IPS-20b (cell line): ENCODE measurements at regions not wholly inside any gene's neighbourhood (a gene's known extent, or its start where the extent isn't known, plus 50 kb on each side); places are given as distances from the start of the nearest gene placed in this dataset.
"Not testable (repeated sequence)": the region's sequence is repeated elsewhere in the genome, so short reads cannot be mapped to it uniquely, and the experiment has no call there.

Experiments
- H3K27ac ChIP-seq: one replicate; pipeline ENCODE4 v1.5.1; 2013; ENCODE audit warnings: low read length
- H3K27me3 ChIP-seq: 2 replicates; pipeline ENCODE4 v1.6.1; 2013; ENCODE audit warnings: mild to moderate bottlenecking, low read length, inconsistent platforms; ENCODE audit not compliant: insufficient read depth
- H3K36me3 ChIP-seq: 2 replicates; pipeline ENCODE4 v1.6.1; 2013; ENCODE audit warnings: low read depth, mild to moderate bottlenecking, inconsistent platforms, low read length, moderate library complexity; ENCODE audit not compliant: insufficient read depth
- H3K4me1 ChIP-seq: 2 replicates; pipeline ENCODE4 v1.6.1; 2013; ENCODE audit warnings: mild to moderate bottlenecking, control low read depth, inconsistent platforms, low read length, moderate library complexity; ENCODE audit not compliant: insufficient read depth
- H3K4me3 ChIP-seq: 2 replicates; pipeline ENCODE4 v1.5.1; 2013; ENCODE audit warnings: mild to moderate bottlenecking, low read length, inconsistent platforms
- H3K9ac ChIP-seq: 2 replicates; pipeline ENCODE4 v1.6.1; 2013; ENCODE audit warnings: low read depth, mild to moderate bottlenecking, inconsistent platforms, low read length, moderate library complexity
- H3K9me3 ChIP-seq: 2 replicates; pipeline ENCODE4 v1.6.1; 2013; ENCODE audit warnings: mild to moderate bottlenecking, low read depth, low read length, inconsistent platforms; ENCODE audit not compliant: insufficient read depth

DNA sequence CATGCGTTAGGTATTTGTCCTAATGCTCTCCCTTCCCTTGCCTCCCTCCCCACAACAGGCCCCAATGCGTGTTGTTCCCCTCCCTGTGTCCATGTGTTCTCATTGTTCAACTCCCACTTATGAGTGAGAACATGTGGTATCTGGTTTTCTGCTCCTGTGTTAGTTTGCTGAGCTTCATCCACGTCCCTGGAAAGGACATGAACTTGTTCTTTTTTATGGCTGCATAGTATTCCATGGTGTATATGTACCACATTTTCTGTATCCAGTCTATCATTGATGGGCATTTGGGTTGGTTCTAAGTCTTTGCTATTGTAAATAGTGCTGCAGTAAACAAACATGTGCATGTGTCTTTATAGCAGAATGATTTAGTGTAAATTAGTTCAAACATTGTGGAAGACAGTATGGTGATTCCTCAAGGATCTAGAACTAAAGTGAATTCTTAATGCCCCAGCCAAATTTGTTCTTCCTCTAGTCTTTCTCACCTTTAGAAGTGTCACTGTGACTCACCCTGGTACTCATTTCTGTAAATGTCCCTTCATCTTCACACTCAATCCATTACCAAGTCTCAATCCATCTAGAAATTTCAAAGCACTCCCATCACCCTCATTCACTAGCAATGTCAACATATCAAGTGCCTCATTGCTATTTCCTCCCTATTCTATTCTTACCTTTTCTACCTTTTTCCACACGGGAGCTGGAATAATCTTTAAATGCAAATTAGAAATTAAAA lies 123.9 kb downstream of the MREG start:
- H3K27ac ChIP-seq, H3K4me1 ChIP-seq, H3K9me3 ChIP-seq, H3K36me3 ChIP-seq, H3K9ac ChIP-seq, H3K4me3 ChIP-seq, H3K27me3 ChIP-seq: not testable (repeated sequence)

DNA sequence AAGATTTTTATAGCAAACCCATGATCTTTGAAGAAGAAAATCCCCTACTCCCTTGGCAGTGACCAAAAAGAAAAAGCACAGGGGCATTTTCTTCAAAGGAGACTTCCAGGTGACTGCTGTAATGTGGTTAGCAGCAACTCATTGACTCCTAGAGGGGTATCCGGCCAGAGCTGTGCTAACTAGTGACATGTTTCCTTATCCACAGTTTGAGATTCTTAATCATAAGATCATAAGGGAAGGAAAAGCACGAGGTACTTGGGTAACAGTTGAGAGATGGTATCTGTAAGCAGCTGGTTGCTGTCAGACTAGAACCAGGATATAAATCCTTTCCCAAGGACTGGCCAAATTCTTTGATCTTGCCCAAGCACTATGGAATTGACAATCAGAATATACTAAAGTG lies 124.7 kb downstream of the MREG start:
- H3K4me1 ChIP-seq = no peaks in the 10 kb centered on the region
- H3K27me3 ChIP-seq = no peaks in the 10 kb centered on the region
- H3K4me3 ChIP-seq = no peak overlapping the region
- no peak overlapping the region for H3K9ac ChIP-seq
- no peaks in the 10 kb centered on the region for H3K9me3 ChIP-seq
- no peaks in the 10 kb centered on the region for H3K36me3 ChIP-seq
- H3K27ac ChIP-seq = no peak overlapping the region

DNA sequence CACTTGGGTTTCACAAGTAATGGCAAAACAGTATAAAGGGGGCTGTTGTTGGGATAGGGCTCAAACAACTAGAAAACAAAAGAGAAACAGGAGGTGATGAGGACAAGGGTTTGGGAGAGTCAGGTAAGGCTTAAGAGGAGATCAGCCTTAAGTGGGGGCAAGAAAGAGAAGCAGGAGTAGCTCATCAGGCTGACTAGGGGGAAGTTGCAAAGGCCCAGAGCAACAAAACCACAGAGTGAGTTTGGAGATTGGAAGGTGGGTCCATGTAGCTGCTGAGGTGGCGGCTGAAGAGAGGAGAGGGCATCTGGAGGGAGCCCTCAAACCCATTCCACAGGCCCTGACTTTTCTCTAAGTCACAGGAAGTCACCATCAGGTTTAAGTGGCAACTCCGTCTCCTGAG lies 126.0 kb downstream of the MREG start:
- no peak overlapping the region for H3K4me3 ChIP-seq
- H3K27ac ChIP-seq = no peak overlapping the region
- no peaks in the 10 kb centered on the region for H3K36me3 ChIP-seq
- no peaks in the 10 kb centered on the region for H3K9me3 ChIP-seq
- no peaks in the 10 kb centered on the region for H3K27me3 ChIP-seq
- no peaks in the 10 kb centered on the region for H3K4me1 ChIP-seq
- no peak overlapping the region for H3K9ac ChIP-seq

DNA sequence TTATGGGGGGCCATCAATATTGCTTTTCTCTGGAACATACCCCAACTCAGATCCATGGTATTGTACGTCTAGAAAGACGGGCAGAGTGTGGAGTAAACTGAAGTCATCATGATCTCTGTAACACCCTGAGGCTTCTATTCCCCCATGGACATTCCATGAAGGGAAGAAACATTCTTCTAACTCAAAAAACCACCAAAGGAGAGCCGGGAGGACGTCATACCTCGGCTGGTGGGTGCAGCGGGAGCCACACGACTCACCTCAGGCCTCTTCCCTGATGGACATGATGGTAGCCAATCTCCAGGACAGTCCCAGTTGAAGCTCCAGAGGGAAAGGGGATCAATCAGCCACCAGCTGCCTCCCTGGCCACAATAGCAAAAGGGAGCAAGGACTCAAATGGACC lies 127.3 kb downstream of the MREG start:
- H3K27ac ChIP-seq = no peak overlapping the region

DNA sequence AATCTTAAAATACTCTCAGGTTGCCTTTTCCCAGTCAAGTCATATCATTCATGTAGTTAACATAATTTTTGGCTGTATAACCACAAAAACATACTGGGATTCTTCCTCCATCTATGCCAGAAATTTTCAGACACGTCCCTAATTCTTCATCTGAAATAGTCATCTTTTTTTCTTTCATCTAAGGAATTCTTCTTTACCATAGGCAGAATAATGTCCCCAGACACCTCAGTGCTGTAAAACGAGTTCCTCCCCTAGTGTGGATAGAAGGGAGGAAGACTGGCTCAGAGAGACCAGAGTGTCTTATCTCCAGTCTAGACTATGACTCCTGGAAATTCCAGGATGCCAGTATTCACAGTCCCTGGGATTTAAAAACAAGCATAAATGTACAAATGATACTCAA lies 127.8 kb downstream of the MREG start:
- H3K4me1 ChIP-seq = peaks cover 9% of the 10 kb centered on the region; the same call in 1 of the 2 replicates
- no peak overlapping the region for H3K27ac ChIP-seq
- no peaks in the 10 kb centered on the region for H3K9me3 ChIP-seq
- H3K27me3 ChIP-seq = no peaks in the 10 kb centered on the region
- no peak overlapping the region for H3K9ac ChIP-seq
- H3K36me3 ChIP-seq = no peaks in the 10 kb centered on the region
- H3K4me3 ChIP-seq = no peak overlapping the region

More for the DNA sequence above, 127.3 kb downstream of the MREG start:
- Histone ChIP-seq H3K9ac (no peak overlapping the region), H3K36me3 (no peaks in the 10 kb centered on the region), H3K9me3 (no peaks in the 10 kb centered on the region), H3K4me3 (no peak overlapping the region), H3K27me3 (no peaks in the 10 kb centered on the region), H3K4me1 (peaks cover 4% of the 10 kb centered on the region; the same call in 1 of the 2 replicates)

GRCh38 chr2:215884451-215885087 lies 128.8 kb downstream of the MREG start:
- Histone ChIP-seq H3K36me3 (no peaks in the 10 kb centered on the region), H3K4me3 (no peak overlapping the region), H3K27ac (no peak overlapping the region), H3K4me1 (peaks cover 9% of the 10 kb centered on the region; the same call in 1 of the 2 replicates), H3K9me3 (no peaks in the 10 kb centered on the region), H3K9ac (no peak overlapping the region), H3K27me3 (no peaks in the 10 kb centered on the region)

- H3K27ac ChIP-seq = no peak overlapping the region
Observed at GRCh38 chr2:215883799-215884198, 129.6 kb downstream of the MREG start.

DNA sequence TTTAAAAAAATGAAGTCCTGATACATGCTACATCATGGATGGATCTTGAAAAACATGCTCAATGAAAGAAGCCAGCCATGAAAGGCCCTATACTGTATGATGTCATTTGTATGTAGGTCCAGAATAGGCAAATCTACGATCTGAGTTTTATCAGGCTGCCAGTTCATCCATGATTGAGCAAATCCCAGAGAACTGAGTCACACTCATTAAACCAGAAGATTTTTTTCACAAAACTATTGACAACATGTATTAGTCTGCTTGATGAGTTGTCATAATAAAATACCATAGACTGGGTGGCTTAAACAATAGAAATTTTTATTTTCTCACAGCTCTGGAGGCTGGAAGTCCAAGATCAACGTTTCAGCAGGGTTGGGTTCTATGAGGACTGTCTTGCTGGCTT lies 130.7 kb downstream of the MREG start:
- H3K9me3 ChIP-seq = no peaks in the 10 kb centered on the region
- H3K9ac ChIP-seq = no peak overlapping the region
- no peaks in the 10 kb centered on the region for H3K27me3 ChIP-seq
- H3K4me3 ChIP-seq = no peak overlapping the region
- no peaks in the 10 kb centered on the region for H3K36me3 ChIP-seq
- peaks cover 9% of the 10 kb centered on the region; the same call in 1 of the 2 replicates for H3K4me1 ChIP-seq
- no peak overlapping the region for H3K27ac ChIP-seq

More at GRCh38 chr2:215883799-215884198, 129.6 kb downstream of the MREG start:
- no peaks in the 10 kb centered on the region for H3K9me3 ChIP-seq
- H3K27me3 ChIP-seq = no peaks in the 10 kb centered on the region
- no peak overlapping the region for H3K9ac ChIP-seq
- H3K36me3 ChIP-seq = no peaks in the 10 kb centered on the region
- no peak overlapping the region for H3K4me3 ChIP-seq
- H3K4me1 ChIP-seq = peaks cover 9% of the 10 kb centered on the region; the same call in 1 of the 2 replicates

DNA sequence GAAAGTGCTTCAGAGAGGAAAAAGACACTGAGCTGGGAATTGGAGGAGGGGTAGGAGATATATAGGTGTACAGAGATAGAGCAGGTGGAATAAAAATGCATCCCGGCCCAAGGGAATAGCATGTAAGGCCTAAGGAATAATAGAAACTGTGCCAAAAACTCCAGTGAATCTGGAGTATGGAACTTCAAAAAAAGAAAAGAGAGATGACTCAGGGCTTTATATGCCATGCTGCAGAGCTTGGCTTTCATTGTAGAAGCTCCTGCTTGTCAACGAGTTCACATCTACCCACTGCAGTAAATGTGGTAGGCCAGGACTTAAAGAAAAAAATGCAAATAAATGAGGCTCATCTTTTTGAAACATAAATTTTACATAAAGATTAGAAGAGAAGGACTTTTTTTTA lies 131.8 kb downstream of the MREG start:
- no peaks in the 10 kb centered on the region for H3K36me3 ChIP-seq
- H3K9me3 ChIP-seq = no peaks in the 10 kb centered on the region
- no peak overlapping the region for H3K9ac ChIP-seq
- no peak overlapping the region for H3K27ac ChIP-seq
- no peak overlapping the region for H3K4me3 ChIP-seq
- H3K4me1 ChIP-seq = peaks cover 9% of the 10 kb centered on the region; the same call in 1 of the 2 replicates
- no peaks in the 10 kb centered on the region for H3K27me3 ChIP-seq

DNA sequence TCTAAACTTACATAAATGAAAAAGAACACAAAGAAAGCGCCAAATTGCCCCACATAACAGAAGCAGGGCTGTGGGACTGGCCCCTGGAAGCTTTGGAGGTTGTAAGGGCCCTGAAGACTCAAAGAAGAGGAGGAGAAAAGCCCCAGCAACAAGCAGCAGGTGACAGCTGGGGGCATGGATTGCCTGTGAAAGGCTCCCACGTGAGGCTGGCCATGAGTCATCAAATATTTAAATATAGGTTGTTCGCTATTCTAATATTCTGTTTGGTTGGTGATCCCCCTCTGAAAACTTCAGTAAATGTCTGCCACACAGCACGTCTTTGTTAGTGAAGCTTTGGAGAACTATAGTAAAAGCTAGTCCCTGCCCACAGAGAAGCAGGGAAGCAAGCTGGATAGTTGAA lies 132.4 kb downstream of the MREG start:
- no peaks in the 10 kb centered on the region for H3K36me3 ChIP-seq
- H3K4me3 ChIP-seq = no peak overlapping the region
- no peak overlapping the region for H3K9ac ChIP-seq
- H3K9me3 ChIP-seq = no peaks in the 10 kb centered on the region
- H3K4me1 ChIP-seq = peaks cover 9% of the 10 kb centered on the region; the same call in 1 of the 2 replicates
- H3K27ac ChIP-seq = no peak overlapping the region
- no peaks in the 10 kb centered on the region for H3K27me3 ChIP-seq

DNA sequence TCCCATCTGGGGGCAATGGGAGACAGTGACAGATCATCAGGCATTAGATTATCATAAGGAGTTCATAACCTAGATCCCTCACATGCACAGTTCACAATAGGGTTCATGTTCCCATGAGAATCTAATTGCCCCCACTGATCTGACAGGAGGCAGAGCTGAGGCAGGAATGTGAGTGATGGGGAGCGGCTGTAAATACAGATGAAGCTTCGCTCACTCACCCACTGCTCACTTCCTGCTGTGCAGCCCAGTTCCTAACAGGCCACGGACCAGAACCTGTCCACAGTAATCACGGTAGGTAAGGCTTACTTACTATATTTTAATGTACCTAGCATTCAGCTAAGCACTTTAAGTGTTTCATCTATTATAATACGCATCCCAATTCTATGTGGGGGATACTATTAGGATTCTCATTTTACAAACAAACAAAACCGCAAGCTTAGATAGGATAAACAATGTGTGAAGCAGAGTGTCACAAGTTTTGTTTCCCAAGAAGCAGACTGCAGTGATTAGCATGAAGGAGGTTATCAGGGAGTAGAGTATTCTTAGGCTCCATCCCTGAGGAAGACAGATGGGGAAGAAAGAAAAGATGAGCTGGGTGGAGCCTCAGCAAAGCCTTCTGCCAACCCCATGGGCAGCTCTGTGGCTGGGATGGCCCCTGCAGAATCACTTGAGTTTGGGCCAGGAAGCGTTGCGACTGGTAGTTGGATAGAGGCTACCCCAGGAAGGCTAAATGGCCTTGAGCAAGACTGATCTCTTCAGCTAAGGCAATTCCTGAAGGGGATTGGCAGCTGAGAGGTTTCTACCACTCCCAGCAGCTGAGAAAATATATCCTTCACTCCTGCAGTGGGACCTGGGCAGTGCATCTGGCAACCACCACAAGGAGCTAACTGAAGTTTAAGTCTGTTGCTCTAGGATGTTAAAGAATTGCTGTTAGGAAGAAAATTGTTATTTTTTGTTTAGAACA lies 133.1 kb downstream of the MREG start:
- Histone ChIP-seq H3K4me1 (peaks cover 9% of the 10 kb centered on the region; the same call in 1 of the 2 replicates), H3K36me3 (no peaks in the 10 kb centered on the region), H3K27ac (no peak overlapping the region), H3K4me3 (no peak overlapping the region), H3K9me3 (no peaks in the 10 kb centered on the region), H3K9ac (no peak overlapping the region), H3K27me3 (no peaks in the 10 kb centered on the region)
